Mesenchymal stem cell (in vitro differentiated cells and primary cell): ENCODE measurements at regions not wholly inside any gene's neighbourhood (a gene's known extent, or its start where the extent isn't known, plus 50 kb on each side); places are given as distances from the start of the nearest gene placed in this dataset.

Experiments
- DNase-seq: peaks from one replicate; pipeline ENCODE4 v3.0.0-alpha.2; 2013
- H2AFZ ChIP-seq: one replicate; pipeline ENCODE4 v1.6.1; 2013; ENCODE audit warnings: low read depth, mild to moderate bottlenecking, control low read depth, inconsistent platforms, low read length, moderate library complexity
- H2AK5ac ChIP-seq: 2 replicates; pipeline ENCODE4 v1.6.1; 2013; ENCODE audit warnings: low read length, moderate library complexity, mild to moderate bottlenecking, inconsistent platforms; ENCODE audit not compliant: severe bottlenecking
- H2BK120ac ChIP-seq: one replicate; pipeline ENCODE4 v1.6.1; 2013; ENCODE audit warnings: low read depth, mild to moderate bottlenecking, inconsistent platforms, low read length, moderate library complexity
- H2BK12ac ChIP-seq, 2 experiments: one replicate each; pipeline ENCODE4 v1.6.1; 2013; ENCODE audit warnings: inconsistent platforms in 2 of 2, low read length in 2 of 2, mild to moderate bottlenecking in 2 of 2, moderate library complexity in 2 of 2, control low read depth in 1 of 2
- H2BK15ac ChIP-seq: one replicate; pipeline ENCODE4 v1.6.1; 2013; ENCODE audit warnings: mild to moderate bottlenecking, low read depth, inconsistent platforms; ENCODE audit not compliant: poor library complexity, severe bottlenecking
- H2BK5ac ChIP-seq: 2 replicates; pipeline ENCODE4 v1.6.1; 2013; ENCODE audit warnings: low read depth, mild to moderate bottlenecking, low read length, control low read depth, inconsistent platforms; ENCODE audit not compliant: poor library complexity, severe bottlenecking
- H3K14ac ChIP-seq, 2 experiments: one replicate each; pipeline ENCODE4 v1.6.1; 2013; ENCODE audit warnings: inconsistent platforms in 2 of 2, low read length in 2 of 2, control low read depth in 1 of 2, mild to moderate bottlenecking in 1 of 2, moderate library complexity in 1 of 2
- H3K18ac ChIP-seq, 2 experiments: one replicate each; pipeline ENCODE4 v1.6.1; 2013; ENCODE audit warnings: inconsistent platforms in 2 of 2, low read length in 2 of 2, control low read depth in 1 of 2, low read depth in 1 of 2, mild to moderate bottlenecking in 1 of 2
- H3K23ac ChIP-seq, 2 experiments: one replicate each; pipeline ENCODE4 v1.6.1; 2013; ENCODE audit warnings: inconsistent platforms in 2 of 2, low read length in 2 of 2, mild to moderate bottlenecking in 2 of 2, moderate library complexity in 2 of 2, control low read depth in 1 of 2
- H3K27ac ChIP-seq: 2 replicates; pipeline ENCODE4 v1.5.1; 2013; ENCODE audit warnings: mild to moderate bottlenecking, moderate library complexity, low read length, control low read depth, inconsistent platforms; ENCODE audit not compliant: poor library complexity, severe bottlenecking
- H3K27me3 ChIP-seq, 2 experiments: 2 replicates each; pipeline versions ENCODE4 v1.6.1 to v1.7.0; 2013; ENCODE audit warnings: low read length in 2 of 2, mild to moderate bottlenecking in 2 of 2, moderate library complexity in 2 of 2, control low read depth in 1 of 2, inconsistent platforms in 1 of 2; ENCODE audit not compliant: control insufficient read depth in 1 of 2, insufficient read depth in 1 of 2
- H3K36me3 ChIP-seq, 2 experiments: 2 replicates each; pipeline versions ENCODE4 v1.6.1 to v1.7.0; 2013; ENCODE audit warnings: low read length in 2 of 2, control low read depth in 1 of 2, inconsistent platforms in 1 of 2, low read depth in 1 of 2, mild to moderate bottlenecking in 1 of 2; ENCODE audit not compliant: insufficient read depth in 2 of 2, control insufficient read depth in 1 of 2
- H3K4ac ChIP-seq, 2 experiments: one replicate each; pipeline ENCODE4 v1.6.1; 2013; ENCODE audit warnings: inconsistent platforms in 2 of 2, low read length in 2 of 2, mild to moderate bottlenecking in 2 of 2, moderate library complexity in 2 of 2, control low read depth in 1 of 2, low read depth in 1 of 2
- H3K4me1 ChIP-seq: 2 replicates; pipeline ENCODE4 v1.6.1; 2013; ENCODE audit warnings: low read depth, low read length, control low read depth; ENCODE audit not compliant: control insufficient read depth, insufficient read depth
- H3K4me2 ChIP-seq: 2 replicates; pipeline ENCODE4 v1.6.1; 2013; ENCODE audit warnings: low read length, mild to moderate bottlenecking, inconsistent platforms; ENCODE audit not compliant: poor library complexity, severe bottlenecking
- H3K4me3 ChIP-seq, 2 experiments: 2 replicates each; pipeline versions ENCODE4 v1.5.1 to v1.7.0; 2013; ENCODE audit warnings: low read length in 2 of 2, mild to moderate bottlenecking in 2 of 2, control low read depth in 1 of 2, low read depth in 1 of 2; ENCODE audit not compliant: insufficient read depth in 1 of 2
- H3K79me1 ChIP-seq: replicated peaks from 2 replicates; pipeline ENCODE4 v1.6.1; 2013; ENCODE audit warnings: mild to moderate bottlenecking, control low read depth, low read length, inconsistent platforms; ENCODE audit not compliant: poor library complexity, severe bottlenecking
- H3K9ac ChIP-seq: 2 replicates; pipeline ENCODE4 v1.7.0; 2013; ENCODE audit warnings: mild to moderate bottlenecking, low read length, moderate library complexity
- H3K9me3 ChIP-seq: 2 replicates; pipeline ENCODE4 v1.7.0; 2013; ENCODE audit warnings: mild to moderate bottlenecking, low read length; ENCODE audit not compliant: control insufficient read depth
- H4K8ac ChIP-seq: one replicate; pipeline ENCODE4 v1.6.1; 2013; ENCODE audit warnings: inconsistent platforms, mild to moderate bottlenecking, low read length, moderate library complexity
- H4K91ac ChIP-seq: one replicate; pipeline ENCODE4 v1.6.1; 2013; ENCODE audit warnings: mild to moderate bottlenecking, low read length, inconsistent platforms
- WGBS: methylation state at CpG from one replicate; pipeline ENCODE4 v1.1.7; 2013; ENCODE audit warnings: mixed read lengths; 5-methylcytosine and 5-hydroxymethylcytosine counted together

- Histone ChIP-seq H3K23ac (no peak overlapping the region), H3K18ac (no peak overlapping the region), H2AK5ac (no peak overlapping the region), H3K36me3 (no peaks in the 10 kb centered on the region), H3K9me3 (peaks cover 6% of the 10 kb centered on the region), H3K27me3 (peaks cover 0 to 4% of the 10 kb centered on the region in 2 experiments), H2BK120ac (no peak overlapping the region), H3K4me3 (no peak overlapping the region), H3K79me1 (no peaks in the 10 kb centered on the region), H4K8ac (no peak overlapping the region), H2BK15ac (no peak overlapping the region), H3K4me1 (no peaks in the 10 kb centered on the region), H2AFZ (no peak overlapping the region), H3K4ac (no peak overlapping the region), H3K27ac (no peak overlapping the region), H3K9ac (no peak overlapping the region), H4K91ac (no peak overlapping the region), H3K4me2 (no peak overlapping the region), H2BK12ac (no peak overlapping the region), H2BK5ac (no peak overlapping the region), H3K14ac (no peak overlapping the region)
- no peak for DNase-seq
- 85% methylated on average over 5 of the region's 7 CpGs for WGBS
Measured at GRCh38 chr4:84232309-84233095, 266.6 kb downstream of the NKX6-1 start.

GRCh38 chr4:84231539-84232055 lies 267.5 kb downstream of the NKX6-1 start:
- Histone ChIP-seq H3K18ac (no peak overlapping the region), H3K4me1 (no peaks in the 10 kb centered on the region), H3K36me3 (no peaks in the 10 kb centered on the region), H2BK12ac (no peak overlapping the region), H3K27me3 (peaks cover 0 to 4% of the 10 kb centered on the region in 2 experiments), H3K27ac (no peak overlapping the region), H2AFZ (no peak overlapping the region), H4K91ac (no peak overlapping the region), H3K4ac (no peak overlapping the region), H2AK5ac (no peak overlapping the region), H3K9ac (no peak overlapping the region), H2BK5ac (peak overlapping the region; percentile 10), H4K8ac (no peak overlapping the region), H3K4me3 (no peak overlapping the region), H2BK15ac (no peak overlapping the region), H2BK120ac (no peak overlapping the region), H3K4me2 (no peak overlapping the region), H3K14ac (no peak overlapping the region), H3K23ac (no peak overlapping the region), H3K79me1 (no peaks in the 10 kb centered on the region), H3K9me3 (no peaks in the 10 kb centered on the region)
- 86% methylated on average over 2 of the region's 2 CpGs for WGBS
- DNase-seq = no peak

- Histone ChIP-seq H2BK120ac (no peak overlapping the region), H2AFZ (no peak overlapping the region), H4K91ac (no peak overlapping the region), H3K18ac (no peak overlapping the region), H3K4me2 (no peak overlapping the region), H3K9me3 (no peaks in the 10 kb centered on the region), H2BK5ac (no peak overlapping the region), H3K4me3 (no peak overlapping the region), H3K4ac (no peak overlapping the region), H3K27ac (no peak overlapping the region), H3K9ac (no peak overlapping the region), H3K14ac (no peak overlapping the region), H4K8ac (no peak overlapping the region), H3K36me3 (no peaks in the 10 kb centered on the region), H2BK15ac (no peak overlapping the region), H3K4me1 (no peaks in the 10 kb centered on the region), H2AK5ac (no peak overlapping the region), H3K27me3 (peaks cover 0 to 11% of the 10 kb centered on the region in 2 experiments), H3K79me1 (no peaks in the 10 kb centered on the region), H2BK12ac (no peak overlapping the region), H3K23ac (no peak overlapping the region)
- WGBS = 20% methylated on average over 1 of the region's 4 CpGs
- no peak for DNase-seq
Measured at GRCh38 chr4:84224522-84224921, 274.6 kb downstream of the NKX6-1 start.

GRCh38 chr4:84221704-84222103 lies 277.4 kb downstream of the NKX6-1 start:
- WGBS = 67% methylated on average over 4 of the region's 4 CpGs
- H4K8ac ChIP-seq = no peak overlapping the region
- H2AK5ac ChIP-seq = no peak overlapping the region
- no peak overlapping the region for H2BK15ac ChIP-seq
- no peaks in the 10 kb centered on the region for H3K79me1 ChIP-seq
- no peak overlapping the region for H3K4ac ChIP-seq
- no peaks in the 10 kb centered on the region for H3K4me1 ChIP-seq
- H3K14ac ChIP-seq = no peak overlapping the region
- H2BK12ac ChIP-seq = no peak overlapping the region
- no peaks in the 10 kb centered on the region for H3K36me3 ChIP-seq
- no peak overlapping the region for H3K27ac ChIP-seq
- H3K9me3 ChIP-seq = no peaks in the 10 kb centered on the region
- H4K91ac ChIP-seq = no peak overlapping the region
- DNase-seq = no peak
- H2BK5ac ChIP-seq = no peak overlapping the region
- no peak overlapping the region for H3K4me3 ChIP-seq
- no peak overlapping the region for H3K18ac ChIP-seq
- H3K9ac ChIP-seq = no peak overlapping the region
- H2AFZ ChIP-seq = no peak overlapping the region
- H3K4me2 ChIP-seq = no peak overlapping the region
- H3K23ac ChIP-seq = no peak overlapping the region
- H2BK120ac ChIP-seq = no peak overlapping the region
- H3K27me3 ChIP-seq = peaks cover 0 to 10% of the 10 kb centered on the region in 2 experiments
